DND-41 (cell line): ENCODE measurements at regions not wholly inside any gene's neighbourhood (a gene's known extent, or its start where the extent isn't known, plus 50 kb on each side); places are given as distances from the start of the nearest gene placed in this dataset.
A peak's percentile ranks its signal among the peaks of the same experiment; 100 is the strongest.
"Not testable (repeated sequence)": the region's sequence is repeated elsewhere in the genome, so short reads cannot be mapped to it uniquely, and the experiment has no call there.

Experiments used
- ATAC-seq: fragments of 200-7000 bp; cut with Tn5 transposase; 3 replicates; pipeline ENCODE4 v1.9.1; 2021; ENCODE audit warnings: low read depth; ENCODE audit not compliant: insufficient read depth
- DNase-seq: peaks from one replicate; pipeline ENCODE4 v3.0.0-alpha.2; 2020
- H2AFZ ChIP-seq: 2 replicates; pipeline ENCODE4 v1.6.0; 2012; ENCODE audit warnings: low read depth, low read length
- H3K27ac ChIP-seq: 2 replicates; pipeline ENCODE4 v1.5.1; 2012; ENCODE audit warnings: low read length, inconsistent platforms
- H3K27me3 ChIP-seq: fragments of 200-600 bp; sonication (generic); 2 replicates; pipeline ENCODE4 v1.6.0; 2012; ENCODE audit warnings: low read length, mild to moderate bottlenecking, inconsistent platforms; ENCODE audit not compliant: insufficient read depth, poor library complexity
- H3K36me3 ChIP-seq: 2 replicates; pipeline ENCODE4 v1.5.1; 2012; ENCODE audit warnings: low read length, inconsistent platforms; ENCODE audit not compliant: insufficient read depth
- H3K4me1 ChIP-seq: 2 replicates; pipeline ENCODE4 v1.5.1; 2012; ENCODE audit warnings: mild to moderate bottlenecking, low read length; ENCODE audit not compliant: insufficient read depth
- H3K4me2 ChIP-seq: 2 replicates; pipeline ENCODE4 v1.6.0; 2012; ENCODE audit warnings: mild to moderate bottlenecking, moderate library complexity, low read length, inconsistent platforms; ENCODE audit not compliant: insufficient read depth
- H3K4me3 ChIP-seq, 2 experiments: fragments of 200-600 bp in 1 of 2; shearing (Covaris generic) in 1 of 2; 2 replicates each; pipeline ENCODE4 v1.5.1; 2012 to 2016; ENCODE audit warnings: inconsistent platforms in 2 of 2, low read length in 2 of 2, mild to moderate bottlenecking in 2 of 2, low read depth in 1 of 2, moderate library complexity in 1 of 2
- H3K79me2 ChIP-seq: 2 replicates; pipeline ENCODE4 v1.6.0; 2012; ENCODE audit warnings: low read length, inconsistent platforms; ENCODE audit not compliant: insufficient read depth
- H3K9ac ChIP-seq: 2 replicates; pipeline ENCODE4 v1.6.0; 2012; ENCODE audit warnings: low read depth, mild to moderate bottlenecking, inconsistent platforms, low read length, moderate library complexity
- H3K9me3 ChIP-seq: 2 replicates; pipeline ENCODE4 v1.5.1; 2012; ENCODE audit warnings: low read length, moderate library complexity, mild to moderate bottlenecking, inconsistent platforms; ENCODE audit not compliant: insufficient read depth, severe bottlenecking
- H4K20me1 ChIP-seq: 2 replicates; pipeline ENCODE4 v1.6.0; 2012; ENCODE audit warnings: low read length; ENCODE audit not compliant: insufficient read depth

- not testable (repeated sequence) for H3K4me3 ChIP-seq, H3K36me3 ChIP-seq, H3K9ac ChIP-seq, H3K9me3 ChIP-seq, H3K79me2 ChIP-seq, H3K27ac ChIP-seq, H3K4me1 ChIP-seq, H2AFZ ChIP-seq, ATAC-seq, DNase-seq, H4K20me1 ChIP-seq, H3K4me2 ChIP-seq, H3K27me3 ChIP-seq
These were observed 124.3 kb upstream of the ZSCAN2 start for GRCh38 chr15:84476364-84477033.

DNA sequence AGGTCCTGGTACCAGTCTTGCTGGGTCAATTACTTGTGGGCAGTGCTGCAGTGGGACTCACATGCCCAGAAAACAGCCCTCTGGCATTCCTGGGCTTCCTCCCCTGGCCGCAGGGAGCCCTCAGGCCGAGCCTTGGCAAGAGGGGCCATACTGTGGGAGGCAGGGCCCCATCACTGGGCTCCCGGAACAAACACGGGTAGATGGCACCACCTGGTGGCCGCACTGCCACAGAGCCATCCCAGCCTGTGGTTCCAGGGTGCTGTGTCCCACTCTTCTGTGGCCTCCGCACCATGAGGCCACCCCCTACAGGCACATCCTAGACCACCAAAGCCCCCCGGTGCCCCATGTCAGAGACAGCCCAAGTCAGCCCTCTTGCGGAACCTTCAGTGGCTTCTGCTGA, 123.3 kb upstream of the ZSCAN2 start:
- not testable (repeated sequence) for H3K27ac ChIP-seq, H3K79me2 ChIP-seq, H3K9me3 ChIP-seq, H3K4me1 ChIP-seq, H3K27me3 ChIP-seq, H3K9ac ChIP-seq, H2AFZ ChIP-seq, H4K20me1 ChIP-seq, H3K36me3 ChIP-seq, H3K4me2 ChIP-seq, H3K4me3 ChIP-seq, DNase-seq
- peak; percentile 74 for ATAC-seq

DNA sequence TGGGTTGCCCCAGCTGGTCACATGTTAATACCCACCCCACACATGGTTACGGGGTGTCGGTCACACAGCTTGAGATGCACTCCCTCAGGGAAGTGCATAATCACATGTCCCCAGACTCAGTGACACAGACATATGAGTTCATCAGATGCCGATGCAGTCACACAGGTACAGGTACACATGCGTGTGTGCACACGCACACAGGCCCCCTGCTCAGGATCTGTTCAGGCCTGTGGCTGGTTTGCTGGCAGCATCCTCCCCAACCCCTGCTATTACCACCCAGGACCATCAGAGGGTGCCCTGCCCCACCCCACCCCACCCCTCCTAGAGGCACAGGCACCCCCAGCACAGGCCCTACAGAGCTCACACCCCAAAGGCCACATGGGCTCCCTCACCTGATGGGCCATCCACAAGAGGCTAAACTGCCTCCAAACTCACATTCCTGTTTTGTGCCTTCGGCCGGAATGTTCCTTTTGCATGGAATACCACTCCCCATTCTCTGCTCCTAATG, 120.6 kb upstream of the ZSCAN2 start:
- H3K4me1 ChIP-seq, ATAC-seq, H3K9me3 ChIP-seq, H3K4me2 ChIP-seq, H3K27me3 ChIP-seq, H4K20me1 ChIP-seq, DNase-seq, H2AFZ ChIP-seq, H3K4me3 ChIP-seq, H3K9ac ChIP-seq, H3K36me3 ChIP-seq, H3K27ac ChIP-seq, H3K79me2 ChIP-seq: not testable (repeated sequence)

- DNase-seq, H3K4me2 ChIP-seq, H3K9ac ChIP-seq, H3K27ac ChIP-seq, H3K79me2 ChIP-seq, H2AFZ ChIP-seq, H3K4me1 ChIP-seq, H3K9me3 ChIP-seq, H3K27me3 ChIP-seq, H4K20me1 ChIP-seq, ATAC-seq, H3K4me3 ChIP-seq, H3K36me3 ChIP-seq: not testable (repeated sequence)
These were observed 117.0 kb upstream of the ZSCAN2 start for GRCh38 chr15:84483859-84484258.

DNA sequence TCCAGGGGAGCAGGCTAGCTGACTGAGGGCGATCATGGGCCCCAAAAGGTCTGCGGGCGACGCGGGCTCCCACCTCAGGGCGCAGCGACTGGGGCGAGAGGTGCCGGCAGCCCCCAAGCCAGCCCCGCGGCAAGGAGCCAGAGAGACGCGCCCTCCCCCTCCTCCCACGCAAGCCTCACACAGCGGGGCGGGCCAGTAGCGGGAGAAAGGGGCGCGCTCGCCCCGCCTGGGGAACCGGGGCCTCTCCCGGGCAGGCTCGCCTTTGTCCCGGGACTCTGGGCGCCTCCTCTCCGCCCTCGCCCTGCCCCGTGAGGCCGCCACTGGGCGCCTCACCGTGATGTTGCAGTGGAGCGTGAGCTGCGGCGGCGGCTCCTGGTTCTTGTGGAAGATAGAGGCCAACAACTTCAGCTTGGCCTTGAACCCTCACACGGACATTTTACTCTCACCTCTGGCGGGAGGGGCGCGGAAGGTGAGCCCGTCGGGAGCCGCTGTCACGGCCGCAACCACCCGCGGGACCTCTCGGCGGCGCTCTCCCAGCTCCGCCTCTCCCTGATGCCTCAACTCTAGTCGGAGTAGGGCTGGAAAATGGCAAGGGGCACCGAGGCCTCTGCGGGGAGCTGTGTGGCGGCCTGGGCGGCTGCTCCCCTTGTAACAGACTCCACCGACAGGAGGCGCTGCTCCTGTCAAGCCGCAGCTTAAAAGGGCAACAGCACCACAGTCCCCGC, 100.5 kb upstream of the ZSCAN2 start:
- not testable (repeated sequence) for ATAC-seq, H2AFZ ChIP-seq, H3K4me3 ChIP-seq, H3K9me3 ChIP-seq, H3K9ac ChIP-seq, H3K27me3 ChIP-seq, H3K4me1 ChIP-seq, H3K27ac ChIP-seq, H3K4me2 ChIP-seq, H3K36me3 ChIP-seq, H3K79me2 ChIP-seq, DNase-seq, H4K20me1 ChIP-seq

- H2AFZ ChIP-seq, H3K4me2 ChIP-seq, DNase-seq, H3K9ac ChIP-seq, H4K20me1 ChIP-seq, H3K27me3 ChIP-seq, H3K79me2 ChIP-seq, ATAC-seq, H3K9me3 ChIP-seq, H3K27ac ChIP-seq, H3K36me3 ChIP-seq, H3K4me3 ChIP-seq, H3K4me1 ChIP-seq: not testable (repeated sequence)
These were observed 97.7 kb upstream of the ZSCAN2 start for GRCh38 chr15:84503101-84503500.

DNA sequence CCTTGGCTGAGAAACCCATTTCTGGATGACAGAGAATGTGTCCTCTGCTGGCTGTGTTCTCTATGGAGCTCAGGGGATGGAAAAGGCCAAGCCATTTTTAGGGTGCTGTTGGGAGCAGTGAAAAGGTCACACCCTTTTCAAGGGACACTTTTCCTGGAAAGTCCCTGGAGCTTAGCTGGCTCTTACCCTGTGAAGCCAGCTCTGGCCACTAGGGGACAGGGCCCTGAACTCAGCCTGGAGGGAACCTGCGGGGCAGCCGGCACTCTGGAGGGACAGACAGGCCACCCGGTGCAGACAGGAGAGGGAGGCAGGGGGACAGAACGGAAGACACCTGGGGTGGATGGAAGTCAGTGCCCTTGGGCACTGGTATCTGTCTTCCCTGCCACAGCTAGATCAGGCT, 95.3 kb upstream of the ZSCAN2 start:
- not testable (repeated sequence) for H3K27me3 ChIP-seq, H3K4me1 ChIP-seq, H3K27ac ChIP-seq, H3K4me2 ChIP-seq, H3K9ac ChIP-seq, H3K79me2 ChIP-seq, H3K36me3 ChIP-seq, H2AFZ ChIP-seq, H3K4me3 ChIP-seq, H3K9me3 ChIP-seq, H4K20me1 ChIP-seq, DNase-seq, ATAC-seq

GRCh38 chr15:84512324-84512723, 88.5 kb upstream of the ZSCAN2 start:
- H3K4me1 ChIP-seq, H3K27ac ChIP-seq, H3K36me3 ChIP-seq, H3K79me2 ChIP-seq, H3K4me2 ChIP-seq, DNase-seq, ATAC-seq, H3K4me3 ChIP-seq, H3K9me3 ChIP-seq, H2AFZ ChIP-seq, H3K27me3 ChIP-seq, H3K9ac ChIP-seq, H4K20me1 ChIP-seq: not testable (repeated sequence)
